SK-MEL-5 (cell line): ENCODE measurements at regions not wholly inside any gene's neighbourhood (a gene's known extent, or its start where the extent isn't known, plus 50 kb on each side); places are given as distances from the start of the nearest gene placed in this dataset.
"Not testable (repeated sequence)": the region's sequence is repeated elsewhere in the genome, so short reads cannot be mapped to it uniquely, and the experiment has no call there.

Experiments
- DNase-seq: peaks from one replicate; pipeline ENCODE4 v3.0.0-alpha.2; 2016; ENCODE audit warnings: low read depth, low spot score
- in situ Hi-C: cut with HindIII; loops from 2 replicates; pipeline ENCODE4 v1.10.0; 2016; ENCODE audit warnings: low sequenced_read_pairs, high pct_unique_total_duplicates, low pct_unique_long_range_greater_than_20kb

DNA sequence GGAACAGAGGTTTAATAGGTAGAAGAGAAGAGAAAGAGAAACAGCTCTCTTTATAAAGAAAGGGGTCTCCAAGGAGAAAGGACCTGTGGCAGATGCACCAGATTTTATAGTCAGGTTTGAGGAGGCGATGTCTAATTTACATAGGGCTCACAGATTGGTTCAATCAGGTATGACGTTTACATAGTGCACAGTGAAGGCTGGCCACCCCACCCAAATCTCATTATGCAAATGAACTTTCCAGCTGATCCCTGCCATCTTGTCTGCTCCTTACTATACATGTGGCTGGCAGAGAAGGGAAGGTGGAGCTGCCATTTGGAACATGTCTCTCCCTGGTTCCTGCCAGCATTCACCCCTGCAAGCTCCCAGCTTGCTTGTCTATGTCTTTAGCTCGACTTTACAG is 557.8 kb downstream of the SUCLG1 start:
- no peak for DNase-seq
- in situ Hi-C loops = no loop called here

DNA sequence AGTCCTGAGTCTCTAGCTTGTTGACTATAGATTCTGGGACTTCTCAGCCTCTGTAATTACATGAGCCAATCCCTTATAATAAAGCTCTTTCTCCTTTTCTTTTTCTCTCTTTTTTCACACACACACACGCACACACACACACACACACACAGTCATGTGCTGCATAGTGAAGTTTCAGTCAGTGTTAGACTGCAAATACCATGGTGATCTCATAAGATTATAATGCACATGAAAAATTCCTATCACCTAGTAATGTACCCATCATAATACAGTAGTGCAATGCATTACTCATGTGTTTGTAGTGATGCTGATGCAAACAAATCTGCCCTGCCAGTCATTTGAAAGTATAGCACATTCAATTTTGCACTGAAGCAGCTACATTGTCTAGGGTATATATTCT is 558.2 kb downstream of the SUCLG1 start:
- in situ Hi-C loops = no loop called here

DNA sequence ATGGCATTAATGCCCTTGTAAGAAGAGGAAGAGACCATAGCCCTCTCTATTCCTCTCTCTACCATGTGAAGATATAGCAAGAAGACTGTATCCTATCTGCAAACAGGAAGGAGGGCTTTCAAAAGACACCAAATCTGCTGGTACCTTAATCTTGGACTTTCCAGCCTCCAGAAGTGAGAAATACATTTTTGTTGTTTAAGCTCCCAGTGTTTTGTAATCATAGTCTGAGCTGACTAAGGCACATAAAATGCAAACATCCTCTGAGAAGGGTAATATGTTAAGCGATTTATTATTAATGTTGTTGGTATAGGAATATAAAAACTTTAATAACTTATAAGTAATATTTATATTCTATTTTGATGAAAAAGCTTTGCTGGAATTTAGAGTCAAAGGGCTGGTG is 559.8 kb downstream of the SUCLG1 start:
- DNase-seq = no peak
- in situ Hi-C loops = no loop called here

More for the DNA sequence above, 558.2 kb downstream of the SUCLG1 start:
- DNase-seq = no peak

DNA sequence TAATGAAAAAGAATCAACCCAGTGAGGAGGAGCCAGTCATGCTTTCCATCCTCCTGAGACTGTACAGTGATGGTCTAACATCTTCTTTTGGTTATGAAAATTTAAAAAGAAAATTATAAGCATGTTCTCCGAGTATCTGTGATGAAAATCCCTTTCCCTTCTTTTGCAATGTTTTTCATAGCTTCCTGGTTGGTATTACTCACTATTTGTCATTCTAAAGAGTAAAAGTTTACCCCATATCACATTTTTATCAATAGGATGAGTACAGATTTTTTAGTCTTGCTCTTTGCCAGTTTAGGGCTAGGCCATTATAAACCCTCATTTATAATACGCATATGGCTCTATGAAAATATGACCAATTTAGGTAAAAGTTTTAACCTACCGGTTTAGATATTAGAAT is 564.1 kb downstream of the SUCLG1 start:
- DNase-seq = no peak
- in situ Hi-C loops = no loop called here

DNA sequence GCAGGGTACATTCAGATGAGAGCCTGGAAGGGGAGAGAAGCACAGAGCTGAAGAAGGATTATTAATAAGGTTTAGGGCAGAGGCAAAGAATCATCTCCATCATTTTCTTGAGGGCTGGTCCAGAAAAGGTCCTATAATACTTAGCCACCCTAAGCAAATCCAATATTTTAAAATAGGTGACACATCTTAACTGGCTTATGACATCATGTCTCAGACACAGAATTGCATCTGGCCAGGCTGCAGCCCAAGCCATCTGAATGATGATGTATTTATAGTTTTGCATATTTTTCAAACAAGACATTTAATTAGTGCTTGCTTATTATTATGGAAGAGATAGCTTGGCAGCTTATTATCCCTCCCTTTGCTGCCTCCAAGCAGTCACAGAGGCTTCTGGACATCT is 571.3 kb downstream of the SUCLG1 start:
- in situ Hi-C loops = no loop called here
- DNase-seq = no peak

DNA sequence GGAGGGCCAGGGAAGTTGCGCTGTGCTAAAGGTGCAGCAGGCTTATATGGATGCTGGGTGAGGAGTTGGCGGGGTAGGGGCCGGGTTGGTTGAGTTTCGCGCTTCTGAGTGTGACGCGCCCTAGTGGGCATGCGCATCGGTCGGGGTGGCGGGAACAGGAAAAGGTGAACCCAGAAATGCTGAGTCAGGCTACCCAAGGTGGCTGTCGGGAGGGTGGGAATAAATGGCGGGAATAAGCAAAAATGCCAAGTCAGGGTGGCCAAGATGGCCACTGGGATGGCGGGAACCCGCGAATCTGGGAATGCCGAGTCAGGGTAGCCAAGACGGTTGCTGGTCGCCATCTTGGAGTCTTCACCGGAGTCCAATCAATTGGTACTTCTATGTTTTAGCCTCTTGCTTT is 580.0 kb downstream of the SUCLG1 start:
- in situ Hi-C loops = no loop called here
- no peak for DNase-seq

DNA sequence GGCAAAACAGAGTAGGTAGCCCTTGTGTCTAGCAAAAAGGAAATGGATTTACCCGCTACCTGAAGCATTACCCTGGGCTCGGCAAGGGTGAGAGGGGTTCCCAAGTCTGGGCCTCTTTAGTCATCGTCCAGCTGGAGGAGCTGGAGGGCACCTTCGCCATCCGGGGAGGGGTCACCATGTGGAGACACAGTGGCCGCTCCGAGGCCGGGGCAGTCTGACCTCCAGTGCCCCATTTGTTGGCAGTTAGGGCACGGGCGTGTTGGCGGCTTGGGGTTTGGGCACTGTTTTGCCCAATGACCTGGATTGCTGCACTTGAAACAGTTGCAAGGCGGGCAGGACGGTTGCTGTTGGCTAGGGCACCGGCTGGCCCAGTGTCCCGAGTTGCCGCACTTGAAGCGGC is 581.8 kb downstream of the SUCLG1 start:
- in situ Hi-C loops, DNase-seq: not testable (repeated sequence)

DNA sequence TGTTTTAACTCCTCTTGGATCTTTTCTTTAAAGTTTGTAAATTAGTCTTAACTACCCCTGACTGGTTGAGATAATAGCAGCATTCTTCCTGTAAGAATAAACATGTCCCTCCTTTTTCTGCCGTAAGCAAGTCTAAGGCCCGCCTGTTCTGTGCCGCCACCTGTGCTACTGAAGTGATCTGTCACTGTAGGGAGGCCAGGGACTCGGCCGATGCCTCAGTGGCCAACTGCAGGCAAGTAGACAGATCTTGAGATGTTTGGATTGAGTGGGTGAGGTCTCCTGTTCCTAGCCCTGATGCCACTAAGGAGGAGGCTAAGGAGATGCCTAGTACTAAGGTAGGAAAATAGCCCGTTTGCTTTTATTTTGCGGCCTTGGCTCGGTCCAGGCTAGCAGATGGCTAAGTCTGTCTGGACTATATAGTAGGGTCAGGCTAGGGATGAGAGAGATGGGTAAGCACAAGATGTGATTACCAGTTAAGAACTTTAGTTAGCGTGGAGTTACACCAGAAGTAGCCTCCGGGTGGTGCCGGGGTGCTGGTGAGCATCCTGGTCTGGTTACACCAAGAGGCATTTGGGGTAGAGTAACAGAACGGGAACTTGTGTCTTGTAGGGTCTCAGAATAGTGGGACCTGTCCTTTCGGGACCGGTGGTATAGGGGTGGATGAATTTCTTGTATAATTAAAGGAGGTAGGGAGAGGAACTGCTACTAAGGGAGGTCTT is 584.2 kb downstream of the SUCLG1 start:
- no peak for DNase-seq
- in situ Hi-C loops = no loop called here

DNA sequence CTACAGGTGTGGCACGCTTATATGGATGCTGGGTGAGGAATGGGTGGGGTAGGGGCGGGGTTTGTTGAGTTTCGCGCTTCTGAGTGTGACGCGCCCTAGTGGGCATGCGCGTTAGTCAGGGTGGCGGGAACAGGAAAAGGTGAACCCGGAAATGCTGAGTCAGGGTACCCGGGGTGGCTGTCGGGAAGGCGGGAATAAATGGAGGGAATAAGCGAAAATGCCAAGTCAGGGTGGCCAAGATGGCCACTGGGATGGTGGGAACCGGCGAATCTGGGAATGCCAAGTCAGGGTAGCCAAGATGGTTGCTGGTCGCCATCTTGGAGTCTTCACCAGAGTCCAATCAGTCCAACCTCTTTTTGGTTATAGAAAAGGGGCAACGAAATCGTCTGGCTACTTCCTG is 585.0 kb downstream of the SUCLG1 start:
- no peak for DNase-seq
- in situ Hi-C loops = no loop called here

DNA sequence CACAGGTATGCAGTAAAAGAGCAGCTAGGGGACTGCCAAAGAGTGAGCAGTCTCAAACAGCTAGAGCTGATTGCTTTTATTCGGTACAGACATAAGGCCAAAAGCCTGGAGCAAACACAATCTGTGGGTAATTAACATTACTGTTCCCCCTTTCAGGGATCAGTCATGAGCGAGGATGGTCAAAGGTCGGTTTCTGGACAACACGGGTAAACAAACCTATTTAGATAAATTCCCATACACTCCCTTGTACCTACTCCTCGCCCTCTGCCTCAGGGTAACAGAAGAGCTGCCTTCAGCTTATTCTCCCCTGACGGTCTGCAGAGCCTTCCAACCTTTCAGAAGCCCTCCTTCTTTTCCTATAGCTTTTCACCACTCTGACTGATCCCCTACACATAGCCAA is 586.0 kb downstream of the SUCLG1 start:
- no peak for DNase-seq
- in situ Hi-C loops = no loop called here

DNA sequence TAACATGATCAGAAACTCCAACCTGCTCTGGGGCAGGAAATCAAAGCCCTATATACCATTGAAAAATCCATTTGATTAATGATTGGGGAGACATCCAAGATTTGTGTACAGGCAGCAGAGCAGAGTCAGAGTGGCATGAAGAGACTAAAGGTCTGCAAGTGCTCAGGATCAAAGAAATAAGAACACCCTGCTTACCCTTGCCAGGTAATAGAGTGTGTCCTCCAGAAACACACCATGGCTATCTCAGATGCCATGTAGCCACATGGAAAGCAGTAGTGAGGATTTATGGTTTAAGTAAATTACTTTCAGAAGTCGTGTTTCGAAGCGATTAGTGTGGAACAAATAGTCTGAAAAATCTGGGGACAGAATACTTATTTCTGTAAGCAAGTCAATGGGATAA is 592.9 kb downstream of the SUCLG1 start:
- no peak for DNase-seq
- in situ Hi-C loops = no loop called here

DNA sequence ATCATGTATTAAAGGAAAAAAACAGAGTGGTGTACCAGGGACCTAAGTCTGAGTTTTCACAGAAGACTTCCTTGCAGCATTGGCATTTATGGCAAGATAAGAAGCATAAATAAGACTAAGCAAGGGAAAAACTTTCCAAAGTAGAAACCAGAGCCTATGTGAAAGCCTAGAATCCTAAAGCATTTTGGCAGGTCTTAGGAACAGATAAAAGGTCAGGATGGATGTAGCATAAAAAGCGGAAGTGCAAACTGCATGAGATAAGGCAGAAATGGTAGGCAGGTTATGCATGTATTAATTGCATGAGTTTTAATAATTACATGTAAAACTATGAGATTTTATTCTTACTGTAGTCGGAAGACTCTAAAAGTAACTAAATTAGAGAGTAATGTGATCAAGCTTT is 596.5 kb downstream of the SUCLG1 start:
- in situ Hi-C loops = no loop called here
- no peak for DNase-seq

DNA sequence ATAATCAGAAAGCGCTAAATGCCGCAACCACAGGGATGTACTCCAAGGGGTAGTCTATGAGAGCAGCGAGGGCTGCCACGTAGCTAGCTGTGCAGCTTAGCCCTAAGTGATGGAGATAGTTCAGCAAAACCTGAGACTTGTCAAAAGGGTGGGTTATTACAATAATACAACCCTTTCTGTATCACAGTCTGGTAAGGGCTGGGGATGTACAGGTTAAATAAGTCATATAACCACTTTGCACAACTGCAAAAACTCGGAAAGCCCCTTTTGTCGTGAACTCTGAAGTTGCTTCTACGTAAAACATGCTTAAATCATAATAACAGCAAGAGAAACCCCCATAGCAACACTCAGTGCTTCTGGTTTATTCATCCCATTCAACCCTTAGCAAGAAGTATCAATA is 598.8 kb downstream of the SUCLG1 start:
- no peak for DNase-seq
- in situ Hi-C loops = no loop called here

DNA sequence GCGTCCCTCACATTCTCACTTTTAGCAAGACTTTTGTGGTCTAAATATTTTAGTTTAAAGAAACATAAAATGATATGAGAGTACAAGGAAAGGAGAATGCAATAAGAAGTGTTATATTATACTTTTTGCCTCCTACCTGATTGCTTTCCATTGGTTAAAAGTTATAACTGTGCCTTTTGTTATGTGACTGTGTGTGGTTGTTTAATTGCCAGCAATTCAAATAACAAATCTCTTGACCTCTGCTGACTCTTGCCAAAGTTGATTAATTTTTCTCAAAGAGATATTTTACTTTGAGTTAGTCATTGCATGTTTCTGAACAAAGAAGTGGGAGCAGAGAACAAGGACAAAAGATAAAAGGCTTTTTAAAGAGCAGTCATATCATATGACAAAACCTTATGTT is 599.5 kb downstream of the SUCLG1 start:
- in situ Hi-C loops = no loop called here
- no peak for DNase-seq

DNA sequence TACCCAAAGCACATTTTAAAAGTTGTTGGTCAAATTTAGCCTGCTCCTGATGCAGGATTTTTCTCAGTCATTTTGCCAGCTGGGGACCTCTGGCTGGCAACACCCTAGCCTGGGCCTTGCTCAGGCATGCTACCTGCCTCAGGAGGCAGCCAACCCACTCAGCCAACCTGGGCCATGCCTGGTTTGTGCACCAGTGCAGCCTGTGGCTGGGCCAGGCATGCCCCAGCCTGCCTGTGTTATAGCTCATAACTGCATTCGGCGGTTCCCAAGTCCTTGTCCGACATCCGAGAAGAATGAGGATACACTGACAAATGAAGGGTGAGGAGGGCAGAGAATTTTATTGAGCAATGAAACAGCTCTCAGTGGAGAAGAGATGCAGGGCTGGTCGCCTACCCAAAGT is 608.0 kb downstream of the SUCLG1 start:
- in situ Hi-C loops = no loop called here
- no peak for DNase-seq

DNA sequence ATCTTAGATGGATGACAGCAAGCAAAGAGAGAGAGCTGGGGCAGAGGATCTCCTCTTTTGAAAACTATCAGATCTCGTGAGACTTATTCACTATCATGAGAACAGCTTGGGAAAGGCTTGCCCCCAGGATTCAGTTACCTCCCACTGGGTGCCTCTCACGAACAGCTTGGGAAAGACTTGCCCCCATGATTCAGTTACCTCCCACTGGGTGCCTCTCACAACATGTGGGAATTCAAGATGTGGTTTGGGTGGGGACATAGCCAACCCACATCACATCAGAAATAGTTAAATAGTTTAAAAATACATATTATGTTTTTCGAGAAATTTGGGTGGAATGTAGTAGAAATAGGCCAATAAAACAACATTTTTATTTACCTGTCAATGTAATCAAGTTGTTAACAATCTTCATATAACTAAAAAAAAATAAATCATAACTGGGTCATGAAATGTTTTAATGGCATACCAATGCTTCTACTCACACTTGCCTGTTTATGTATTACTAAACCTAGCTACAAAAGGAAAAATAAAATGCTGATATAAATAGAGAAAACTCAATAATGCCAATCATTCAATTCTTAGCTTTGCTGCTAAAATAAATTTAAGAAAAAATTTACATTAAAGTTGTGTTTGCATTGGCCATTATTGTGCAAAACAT is 608.9 kb downstream of the SUCLG1 start:
- in situ Hi-C loops = no loop called here
- DNase-seq = no peak

DNA sequence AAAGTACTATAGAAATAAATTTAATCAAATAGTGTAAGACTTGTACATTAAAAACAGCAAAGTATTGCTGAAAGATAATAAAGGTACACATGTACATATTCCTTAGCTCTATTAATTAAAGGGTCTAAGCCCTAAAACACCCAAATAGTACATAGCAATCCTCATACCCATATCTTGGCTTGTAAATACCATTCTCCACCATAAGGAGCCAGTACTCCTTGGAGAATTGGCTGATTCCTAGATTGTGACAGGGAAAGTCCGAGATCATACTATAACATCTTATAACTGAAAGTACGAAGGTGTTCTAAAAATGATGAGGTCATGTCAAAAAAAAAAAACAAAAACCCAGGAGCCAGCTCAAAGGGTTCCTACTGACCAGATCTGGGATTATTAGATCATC is 614.6 kb downstream of the SUCLG1 start:
- DNase-seq = peak; percentile 46

DNA sequence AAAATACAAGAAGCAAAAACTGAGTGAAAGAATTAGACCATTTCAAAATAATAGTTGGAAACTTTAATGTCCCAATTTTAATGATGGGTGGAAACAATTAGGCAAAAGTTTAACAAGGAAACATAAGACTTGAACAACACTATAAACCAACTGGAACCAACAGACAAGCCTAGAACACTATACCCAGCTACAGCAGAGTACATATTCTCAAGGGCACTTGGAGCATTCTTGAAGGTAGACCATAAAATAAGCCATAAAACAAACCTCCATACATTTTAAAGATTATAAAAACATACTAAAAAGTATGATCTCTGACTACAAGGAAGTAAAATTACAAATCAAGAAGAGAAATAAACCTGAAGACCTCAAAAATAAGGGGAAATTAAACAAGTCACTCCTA is 616.7 kb downstream of the SUCLG1 start:
- in situ Hi-C loops = no loop called here
- no peak for DNase-seq

More for the DNA sequence above, 614.6 kb downstream of the SUCLG1 start:
- in situ Hi-C loops = no loop called here

DNA sequence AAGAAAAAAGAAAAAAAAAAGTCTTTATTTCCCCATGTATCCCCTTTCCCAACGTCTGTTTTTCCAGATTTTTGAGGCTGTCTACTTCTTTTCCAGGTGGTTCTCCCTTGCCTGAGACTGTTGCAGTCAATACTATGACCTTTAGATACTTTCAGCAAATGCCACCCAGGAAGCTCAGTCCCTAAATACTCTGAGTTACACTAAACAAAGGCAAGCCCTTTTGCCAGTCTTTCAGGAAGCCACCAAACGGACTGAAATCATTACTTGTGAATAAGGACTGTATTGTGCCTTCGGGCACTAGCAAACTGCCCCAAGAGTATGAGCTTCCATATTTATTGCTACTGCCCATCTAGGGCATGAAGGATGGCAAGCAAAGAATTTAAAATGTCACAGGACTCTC is 621.3 kb downstream of the SUCLG1 start:
- in situ Hi-C loops = no loop called here
- DNase-seq = peak; percentile 26
